T-helper 22 cell (primary cell): ENCODE measurements at regions not wholly inside any gene's neighbourhood (a gene's known extent, or its start where the extent isn't known, plus 50 kb on each side); places are given as distances from the start of the nearest gene placed in this dataset.
"Not testable (repeated sequence)": the region's sequence is repeated elsewhere in the genome, so short reads cannot be mapped to it uniquely, and the experiment has no call there.

Experiments used
- DNase-seq: peaks from one replicate; pipeline ENCODE4 v3.0.0-alpha.2; 2020; ENCODE audit warnings: low read depth

DNA sequence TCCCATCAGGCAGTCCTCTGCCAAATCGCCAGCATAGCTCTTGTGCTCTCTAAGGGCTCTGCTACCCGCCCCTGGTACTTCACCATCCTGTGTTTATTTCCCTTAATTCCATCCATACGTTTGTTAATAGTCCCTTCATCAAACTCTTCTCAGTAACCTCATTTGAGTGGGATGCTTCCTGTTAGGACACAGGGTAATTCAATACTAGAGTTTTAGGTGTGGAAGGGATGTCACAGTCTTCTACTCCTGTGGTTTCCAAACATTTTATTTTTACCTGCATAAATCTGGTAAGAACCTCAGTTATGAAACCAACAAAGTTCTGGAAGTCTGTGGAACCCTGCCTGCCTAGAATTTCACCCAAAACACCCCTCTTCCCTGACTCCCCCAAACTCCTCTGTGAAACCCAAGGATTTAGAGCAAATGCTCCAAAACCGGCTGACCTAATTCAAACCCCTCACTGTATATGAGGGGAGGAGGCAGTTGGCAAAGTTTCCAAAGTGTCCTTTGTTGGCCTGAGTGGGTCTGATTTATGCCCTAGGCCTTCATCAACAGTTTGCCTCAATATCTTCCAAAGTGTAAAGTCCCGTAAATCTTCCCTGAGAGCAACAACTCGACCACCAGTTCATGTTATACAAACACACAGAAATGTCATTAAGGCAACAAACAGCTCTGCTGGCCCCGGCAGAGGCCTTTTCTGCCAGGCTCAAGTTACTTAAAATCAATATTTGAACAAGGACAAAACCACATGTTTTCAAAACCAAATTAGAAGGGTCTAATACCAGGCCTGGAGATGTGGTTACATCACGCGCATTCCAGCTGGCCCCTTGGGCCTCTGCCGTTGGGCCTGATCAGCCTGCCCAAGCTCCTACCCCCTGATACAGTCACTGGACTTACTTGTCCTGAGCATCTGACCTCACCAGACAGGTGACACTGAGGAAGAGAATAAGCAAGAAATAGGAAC lies 82.4 kb upstream of the FGGY start:
- DNase-seq = no peak

DNA sequence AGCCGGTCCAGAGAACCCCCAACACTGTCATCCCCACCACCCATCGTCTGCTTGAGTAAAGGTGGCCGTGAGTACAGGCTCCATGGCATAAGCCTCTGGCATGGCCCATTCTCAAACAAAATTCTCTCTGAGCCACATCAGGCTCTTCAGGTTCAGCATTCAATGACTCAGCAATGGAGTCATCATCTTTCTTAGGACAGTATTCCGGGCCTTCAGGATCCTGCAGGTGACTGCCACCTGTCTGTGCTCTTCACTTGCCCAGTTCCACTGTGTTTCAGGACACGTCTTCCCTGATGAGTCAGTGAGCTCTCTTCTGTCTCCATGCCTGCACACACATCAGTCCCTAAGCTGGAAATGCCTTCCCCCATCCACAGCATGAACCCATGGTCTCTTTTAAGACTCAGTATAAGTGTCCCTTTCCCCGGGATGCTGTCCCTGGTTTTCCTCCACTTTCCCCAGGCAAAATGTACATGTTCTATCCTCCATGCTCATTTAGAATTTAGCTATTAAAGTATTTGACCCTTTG lies 81.1 kb upstream of the FGGY start:
- DNase-seq = no peak

DNA sequence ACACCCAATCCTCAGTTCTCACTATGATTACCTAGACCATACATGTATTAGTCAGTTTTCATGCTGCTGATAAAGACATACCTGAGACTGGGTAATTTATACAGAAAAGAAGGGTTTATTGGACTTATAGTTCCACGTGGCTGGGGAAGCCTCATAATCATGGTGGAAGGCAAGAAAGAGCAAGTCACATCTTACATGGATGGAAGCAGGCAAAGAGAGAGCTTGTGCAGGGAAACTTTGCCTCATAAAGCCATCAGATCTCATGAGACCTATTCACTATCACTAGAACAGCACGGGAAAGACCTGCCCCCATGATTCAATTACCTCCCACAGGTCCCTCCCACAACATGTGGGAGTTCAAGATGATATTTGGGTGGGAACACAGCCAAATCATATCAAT lies 79.5 kb upstream of the FGGY start:
- not testable (repeated sequence) for DNase-seq

DNA sequence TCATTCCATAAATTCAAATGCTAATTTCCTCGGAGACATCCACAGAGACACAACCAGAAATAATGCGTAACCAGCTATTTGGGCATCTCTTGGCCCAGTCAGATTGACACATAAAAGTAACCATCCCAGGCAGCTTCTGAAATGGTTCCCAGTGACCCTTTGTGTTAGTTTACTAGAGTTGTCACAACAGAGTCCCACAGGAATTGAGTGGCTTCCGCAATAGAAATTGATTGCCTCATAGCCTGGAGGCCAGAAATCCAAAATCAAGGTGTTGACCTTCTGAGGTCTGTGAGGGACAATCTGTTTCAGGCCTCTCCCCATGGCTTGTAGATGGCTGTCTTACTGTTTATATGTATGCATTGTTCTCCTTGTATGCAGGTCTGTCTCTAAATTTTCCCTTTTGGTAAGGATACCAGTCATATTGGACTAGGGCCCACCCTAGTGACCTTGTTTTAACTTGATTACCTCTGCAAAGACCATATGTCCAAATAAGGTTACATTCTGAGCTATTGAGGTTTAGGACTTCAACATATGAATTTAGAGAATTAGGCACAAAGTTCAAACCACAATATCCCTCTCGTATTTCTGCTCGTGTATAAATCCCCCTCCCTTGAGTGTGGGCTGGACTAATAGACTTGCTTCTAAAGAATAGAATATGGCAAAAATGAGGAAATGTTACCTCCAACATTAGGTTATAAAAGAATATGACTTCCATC lies 78.2 kb upstream of the FGGY start:
- DNase-seq = no peak

DNA sequence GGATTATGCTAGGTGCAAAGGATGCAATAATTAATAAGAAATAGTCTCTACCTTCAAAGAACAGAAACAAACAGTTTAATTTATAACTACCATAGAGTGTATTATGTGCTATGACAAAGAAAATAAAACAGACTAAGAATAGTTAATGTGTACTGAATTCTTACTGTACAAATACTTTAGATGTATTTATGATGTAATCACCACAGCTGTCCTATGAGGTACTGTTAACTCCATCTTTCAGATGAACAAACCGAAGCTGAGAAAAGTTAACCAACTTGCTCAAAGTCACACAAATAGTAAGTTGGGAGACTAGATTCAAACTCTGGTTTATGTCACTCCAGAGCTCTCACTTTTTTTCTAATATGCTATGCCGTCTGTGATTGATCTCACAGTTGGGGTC lies 77.0 kb upstream of the FGGY start:
- no peak for DNase-seq

DNA sequence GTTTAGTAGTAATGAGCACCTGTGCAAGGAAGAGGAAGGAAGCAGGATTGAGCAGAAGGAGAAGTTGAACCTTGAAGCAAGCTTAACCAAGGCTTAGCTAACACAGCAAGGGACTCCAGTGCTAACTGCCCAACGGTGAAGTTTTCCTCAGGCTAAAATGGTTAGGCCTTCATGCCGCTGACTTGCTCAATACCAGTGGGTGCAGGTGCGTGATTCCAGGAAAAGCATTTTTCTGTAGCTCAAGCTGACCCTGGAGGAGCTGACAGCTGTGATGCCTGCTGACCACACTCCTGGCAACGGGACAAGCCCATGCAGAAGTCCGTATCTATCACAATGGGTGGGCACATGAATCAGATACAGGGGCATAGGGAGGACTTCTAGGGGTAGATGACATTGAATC lies 76.5 kb upstream of the FGGY start:
- no peak for DNase-seq

DNA sequence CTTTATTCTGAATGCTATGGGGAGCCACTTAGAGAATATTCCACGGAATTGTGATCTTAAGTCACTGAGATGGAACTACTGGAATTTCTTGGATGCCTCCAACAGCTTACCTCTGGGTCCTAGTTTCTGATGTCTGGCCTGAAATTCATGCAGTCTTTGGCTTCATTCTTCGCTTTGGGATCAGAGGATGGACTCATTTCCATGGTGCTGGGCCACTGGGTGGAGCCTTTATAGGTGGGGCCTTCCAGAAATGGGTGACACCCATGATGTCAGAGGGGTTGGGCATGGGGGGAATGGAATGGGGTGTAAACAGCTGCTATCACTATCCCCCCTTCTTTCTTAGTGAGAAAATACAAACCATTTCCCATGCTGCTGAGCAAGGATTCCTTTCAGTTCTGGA lies 73.7 kb upstream of the FGGY start:
- DNase-seq = no peak

DNA sequence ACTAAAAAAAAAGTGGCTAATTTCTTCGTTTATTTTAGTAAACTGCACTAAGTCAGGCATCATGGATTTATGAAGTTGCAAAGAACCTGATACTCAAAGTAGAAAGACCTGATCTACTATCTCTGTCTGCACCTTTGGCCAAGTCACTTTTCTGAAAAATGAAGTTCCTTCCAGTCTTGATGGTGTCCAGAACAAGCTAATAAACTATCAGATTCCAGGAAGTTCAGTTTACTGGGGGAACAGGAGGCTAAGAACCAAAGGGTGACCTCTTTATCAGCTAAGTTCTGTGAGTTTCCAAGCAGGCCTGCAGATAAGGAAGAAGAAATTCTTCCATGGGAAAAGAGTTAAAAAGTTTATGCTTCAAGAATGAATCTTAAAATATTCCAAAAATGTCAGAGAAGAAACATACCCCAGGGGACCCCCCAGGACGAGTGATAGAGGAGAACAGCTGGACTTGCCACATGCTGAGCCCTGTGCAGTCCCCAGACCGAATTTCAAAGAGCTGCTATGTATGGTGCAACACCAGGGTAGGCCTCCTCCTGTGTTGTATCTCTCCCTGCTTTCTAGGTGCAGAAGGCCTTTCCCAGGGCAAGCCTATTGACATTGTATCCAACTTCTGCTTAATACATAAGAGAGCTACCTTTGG lies 72.8 kb upstream of the FGGY start:
- DNase-seq = no peak

DNA sequence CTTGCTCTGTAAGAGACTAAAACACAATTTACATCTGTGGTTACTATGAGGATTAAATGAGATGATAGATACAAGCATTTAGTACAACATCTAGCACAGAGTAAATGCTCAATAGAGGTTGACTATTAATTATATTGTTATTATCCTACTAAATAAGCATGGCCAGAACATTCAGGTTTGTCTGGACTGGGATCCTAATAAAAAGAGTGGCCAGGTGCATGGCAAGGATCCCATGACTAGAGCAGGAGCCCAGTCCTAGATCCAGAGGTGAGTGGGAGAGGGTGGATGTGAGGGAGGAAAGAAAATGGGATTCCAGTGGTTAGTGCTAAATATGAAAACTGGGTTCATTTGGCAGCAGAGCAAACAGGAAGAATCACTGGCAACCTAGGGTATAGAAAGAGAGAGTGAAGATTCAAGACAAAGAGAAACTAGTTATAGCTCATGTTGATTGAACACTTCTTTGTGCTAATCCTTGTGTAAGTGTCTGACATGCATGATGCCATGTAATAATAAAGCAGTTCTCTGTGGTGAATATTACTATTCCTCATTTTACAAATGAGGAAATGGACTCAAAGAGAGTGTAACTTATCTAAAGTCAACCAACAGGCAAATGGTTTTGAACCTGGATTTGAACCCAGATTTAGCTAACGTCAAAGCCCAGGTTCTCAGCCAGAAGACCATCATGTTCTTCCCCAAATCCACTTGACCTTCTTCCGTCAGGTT lies 71.1 kb upstream of the FGGY start:
- DNase-seq = no peak

DNA sequence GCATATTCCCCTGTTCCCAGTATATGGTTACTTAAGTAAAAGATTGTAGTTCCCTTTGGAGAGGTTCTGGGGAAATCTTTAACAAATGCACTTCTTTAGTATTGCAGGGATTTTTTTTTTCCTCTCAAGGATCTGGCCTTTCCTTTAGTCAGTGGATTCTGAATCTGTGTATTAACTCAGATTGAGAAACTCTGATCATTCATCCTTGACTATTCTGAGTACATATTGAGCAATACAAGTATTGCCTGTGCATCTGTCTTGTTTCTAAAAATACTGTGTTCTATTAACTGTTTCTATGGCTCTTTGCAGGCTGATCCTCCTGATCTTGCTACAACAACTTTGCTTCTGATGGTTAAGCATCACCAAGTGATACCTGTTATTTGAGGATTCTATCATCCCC lies 67.8 kb upstream of the FGGY start:
- no peak for DNase-seq

DNA sequence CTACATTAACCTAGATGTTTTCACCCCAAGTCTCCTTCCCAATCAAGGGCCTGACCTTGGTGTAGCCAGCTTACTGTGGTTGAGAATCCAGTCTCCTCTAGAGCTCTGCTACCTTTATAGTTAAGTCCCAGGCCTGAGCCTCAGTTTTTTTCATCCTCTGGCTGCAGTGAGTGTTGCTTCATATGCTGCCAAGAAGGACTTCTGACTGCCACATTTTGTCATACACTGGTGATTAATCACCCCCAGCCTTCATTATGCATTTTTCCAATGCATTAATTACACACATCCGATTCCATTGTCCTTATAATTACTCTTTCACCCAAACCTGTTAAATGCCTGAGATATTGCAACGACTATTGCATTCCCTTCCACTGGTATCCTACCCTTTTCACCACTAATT lies 66.3 kb upstream of the FGGY start:
- DNase-seq = no peak

DNA sequence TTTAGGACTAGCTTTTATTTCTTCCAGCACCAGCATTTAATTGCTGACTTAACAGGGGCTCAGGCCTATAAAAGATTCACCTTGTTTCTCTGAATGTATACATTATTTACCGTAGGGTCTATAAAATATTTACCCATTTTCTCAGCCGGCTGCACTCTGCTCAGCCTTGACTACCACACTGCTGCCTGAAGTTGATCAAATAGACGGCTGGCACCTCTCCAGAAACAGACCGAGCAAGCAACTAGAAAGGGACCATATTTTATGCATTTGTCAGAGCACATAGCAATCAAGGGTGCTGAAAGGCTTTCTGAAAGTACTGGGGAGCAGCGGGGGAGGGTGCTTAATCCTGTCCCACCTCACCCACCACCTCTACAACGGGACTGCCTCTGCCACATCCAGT lies 64.7 kb upstream of the FGGY start:
- no peak for DNase-seq

DNA sequence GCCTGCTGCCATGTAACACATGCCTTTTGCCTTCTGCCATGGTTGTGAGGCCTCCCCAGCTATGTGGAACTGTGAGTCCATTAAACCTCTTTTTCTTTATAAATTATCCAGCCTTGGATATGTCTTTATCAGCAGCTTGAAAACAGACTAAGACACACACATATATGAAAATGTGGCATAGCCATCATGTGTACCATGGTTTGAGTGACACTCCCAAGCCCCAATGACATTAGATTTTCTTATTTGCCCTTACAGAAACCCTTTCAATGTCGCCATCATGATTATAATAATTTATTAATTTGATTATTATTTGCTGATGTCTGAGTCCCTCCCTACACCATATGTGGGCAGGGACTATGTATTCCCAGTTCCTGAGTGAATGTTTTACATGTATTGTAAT lies 63.5 kb upstream of the FGGY start:
- DNase-seq = no peak

DNA sequence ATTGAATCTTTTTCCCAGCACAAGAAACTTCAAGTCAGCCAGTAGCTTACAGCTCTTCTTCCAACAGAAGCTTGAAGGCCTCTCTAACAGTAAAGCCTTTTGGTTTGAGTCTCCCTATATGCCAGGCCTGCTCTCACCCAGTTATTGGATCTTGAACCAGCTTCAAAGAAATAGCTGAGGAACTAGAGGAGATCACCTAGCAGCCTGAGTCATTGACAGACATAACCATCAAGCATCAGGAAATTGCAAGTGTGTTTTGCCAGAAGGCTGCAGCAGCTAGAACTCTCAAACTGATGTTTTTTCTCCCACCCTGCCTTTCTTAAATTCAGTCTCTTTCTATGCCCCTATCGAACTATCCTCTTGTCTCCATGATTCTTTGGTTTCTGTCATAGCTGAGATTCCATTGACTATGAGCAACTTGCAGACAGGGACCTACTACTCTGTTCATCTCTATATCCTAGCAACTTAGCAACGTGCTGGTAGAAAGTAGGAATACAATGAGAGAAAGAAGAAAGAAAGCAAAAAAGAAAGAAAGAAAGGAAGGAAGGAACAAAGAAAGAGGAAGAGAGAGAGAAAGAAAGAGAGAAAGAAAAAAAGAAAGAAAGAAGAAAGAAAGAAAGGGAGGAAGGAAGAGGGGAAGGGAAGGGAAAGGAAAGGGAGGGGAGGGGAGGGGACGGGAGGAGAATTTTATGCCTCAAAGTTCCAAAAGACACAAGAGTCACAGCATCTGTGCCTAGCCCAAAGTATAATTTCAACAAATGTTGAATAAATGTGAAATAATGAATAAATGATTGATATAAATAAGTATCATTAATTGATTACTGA lies 60.0 kb upstream of the FGGY start:
- no peak for DNase-seq

DNA sequence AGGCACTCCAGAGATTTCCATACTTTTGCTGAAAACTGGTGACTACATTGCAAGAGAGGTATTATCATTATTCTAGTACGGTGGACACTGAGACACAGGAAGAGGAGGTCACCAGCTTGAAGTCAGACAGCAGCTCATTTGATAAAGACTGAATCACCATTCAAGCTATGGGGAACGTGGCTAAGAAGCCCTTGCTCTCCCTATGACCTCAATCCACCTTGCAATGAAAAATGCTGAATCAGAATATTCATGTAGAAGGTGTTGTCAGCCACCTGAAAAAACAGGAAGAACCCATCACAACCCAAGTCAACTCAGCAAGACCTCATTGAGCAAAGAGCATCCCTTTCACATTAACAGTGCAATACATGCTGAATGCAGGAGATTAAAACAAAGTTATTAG lies 59.0 kb upstream of the FGGY start:
- DNase-seq = no peak

DNA sequence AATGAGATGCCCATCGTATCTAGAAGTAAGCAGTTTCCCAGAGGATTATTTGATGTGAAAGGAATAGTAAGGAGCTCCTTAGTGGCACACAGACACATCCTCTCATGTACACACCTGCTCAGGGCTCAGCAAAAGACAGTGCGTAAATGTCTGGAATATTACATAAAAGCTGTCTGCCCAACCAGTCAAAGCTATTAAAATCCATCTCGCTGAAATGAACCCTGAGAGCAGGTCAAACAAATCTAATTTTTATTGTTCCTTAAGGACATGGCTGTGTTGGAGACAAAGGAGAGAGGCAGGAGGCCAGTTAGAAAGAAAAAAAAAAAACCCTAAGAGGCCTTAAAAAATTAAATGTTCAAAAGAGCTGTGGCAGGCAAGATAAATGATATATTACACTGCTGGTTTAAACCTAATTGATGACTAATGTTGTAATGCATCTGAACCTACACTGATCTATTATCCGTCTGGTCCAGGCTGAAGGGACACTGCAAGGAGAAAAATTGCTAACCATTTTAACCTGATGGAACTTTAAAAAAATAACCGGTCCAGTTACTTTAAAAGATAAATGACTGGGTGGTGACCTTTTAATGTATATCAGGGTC lies 58.5 kb upstream of the FGGY start:
- DNase-seq = no peak

DNA sequence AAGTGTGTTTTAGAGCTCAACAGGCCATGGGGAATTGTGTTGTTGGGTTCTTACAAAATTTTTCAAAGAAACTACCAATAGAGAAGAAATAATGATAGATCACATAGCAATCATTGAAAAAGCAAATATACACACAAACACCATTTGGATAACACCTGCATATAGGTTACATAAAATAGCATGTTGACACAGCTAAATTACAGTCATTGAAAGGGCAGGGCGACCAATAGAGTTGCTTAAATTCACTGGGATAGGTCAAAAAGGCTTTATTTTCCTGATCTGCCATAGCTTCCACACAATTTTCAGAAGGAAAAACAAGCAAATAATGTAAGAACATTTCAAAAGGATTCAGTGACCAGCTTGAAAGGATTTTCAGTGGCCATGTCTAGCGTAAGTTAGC lies 57.9 kb upstream of the FGGY start:
- no peak for DNase-seq

DNA sequence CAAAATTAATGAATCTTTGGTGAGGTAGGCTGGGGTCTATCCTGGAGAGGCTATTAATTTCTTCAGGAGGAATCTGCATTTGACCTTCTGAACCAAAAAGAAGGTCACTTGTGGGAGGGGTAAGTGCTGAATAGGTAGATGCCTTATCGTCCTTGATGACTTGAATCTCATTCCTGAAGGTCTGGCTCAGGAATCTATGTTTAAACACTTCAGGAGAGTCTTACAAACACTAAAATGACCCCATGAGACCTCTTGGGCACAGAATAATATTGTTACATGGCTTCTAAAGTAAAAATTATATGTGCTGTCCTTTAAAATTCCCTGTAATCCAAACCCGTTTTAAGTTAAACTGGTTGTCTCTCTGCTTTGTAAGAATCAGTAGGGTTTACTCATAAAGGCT lies 55.0 kb upstream of the FGGY start:
- DNase-seq = no peak

DNA sequence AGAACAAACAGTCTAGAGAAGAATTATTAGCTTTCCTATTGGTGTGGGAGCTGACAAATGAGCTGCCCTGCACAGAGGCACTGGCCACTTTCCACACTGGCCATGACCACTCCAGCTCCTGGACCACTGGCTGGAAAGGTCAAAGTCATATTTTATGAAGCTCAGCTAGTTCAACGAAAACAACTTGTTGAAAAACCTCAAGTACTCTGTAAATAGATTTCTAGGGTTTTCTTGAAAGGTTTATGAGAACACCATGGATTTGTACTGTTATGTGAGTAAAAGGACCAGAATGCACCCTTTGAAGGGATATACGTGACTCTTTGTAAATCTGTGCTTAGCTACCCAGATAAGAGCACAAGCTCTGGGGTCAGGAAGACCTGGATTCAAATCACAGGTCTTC lies 54.5 kb upstream of the FGGY start:
- no peak for DNase-seq

DNA sequence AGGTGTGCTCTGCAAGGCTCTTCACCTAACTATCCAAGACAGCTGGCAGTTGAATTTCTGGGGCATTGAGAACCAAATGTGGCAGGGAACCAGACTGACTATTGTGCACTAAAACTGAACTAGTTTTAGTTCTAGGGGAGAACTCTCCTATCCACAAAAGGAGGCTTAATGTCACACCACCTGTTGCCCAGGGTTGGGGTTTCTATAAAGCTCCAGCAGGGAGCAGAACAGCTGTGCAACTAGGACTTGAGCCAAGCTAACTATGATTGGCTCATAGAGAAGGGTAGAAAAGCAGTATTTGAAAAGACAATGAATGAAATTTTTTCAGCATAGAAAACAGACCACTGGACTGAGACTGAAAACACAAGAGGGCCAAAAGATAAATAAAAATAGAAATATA lies 53.3 kb upstream of the FGGY start:
- DNase-seq = no peak

DNA sequence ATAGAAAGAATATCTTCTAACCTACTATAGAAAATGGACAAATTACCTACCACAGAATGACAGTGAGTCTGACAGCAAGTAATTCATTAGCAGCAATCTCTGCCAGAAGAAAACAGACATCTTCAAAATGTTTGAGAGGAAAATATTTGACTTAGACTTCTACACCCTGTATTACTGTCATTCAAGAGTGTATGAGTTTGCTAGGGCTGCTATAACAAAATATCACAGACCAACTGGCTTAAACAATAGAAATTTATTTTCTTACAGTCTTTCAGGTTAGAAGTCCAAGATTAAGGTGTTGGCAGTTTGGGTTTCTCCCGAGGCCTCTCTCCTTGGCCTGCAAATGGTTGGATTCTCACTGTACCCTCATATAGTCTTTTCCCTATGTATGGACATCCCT lies 52.9 kb upstream of the FGGY start:
- DNase-seq = no peak
